ENCODE measurements at regions not wholly inside any gene's neighbourhood (a gene's known extent, or its start where the extent isn't known, plus 50 kb on each side); places are given as distances from the start of the nearest gene placed in this dataset.

- Histone ChIP-seq H3K27ac (ENCODE audit: low read depth in 2 of 2, low read length in 2 of 2) (no peak overlapping the region), H3K9ac (ENCODE audit: low read length in 3 of 3) (no peak overlapping the region), H3K9me3 (ENCODE audit: control insufficient read depth in 2 of 3, insufficient read depth in 1 of 3, low read length in 3 of 3) (no peaks in the 10 kb centered on the region), H3K4me1 (ENCODE audit: control insufficient read depth in 2 of 3, insufficient read depth in 2 of 3, low read depth in 1 of 3, low read length in 3 of 3) (no peaks in the 10 kb centered on the region), H3K4me3 (ENCODE audit: low read length in 3 of 3) (no peak overlapping the region), H3K36me3 (ENCODE audit: control insufficient read depth in 2 of 3, insufficient read depth in 3 of 3, low read length in 3 of 3) (no peaks in the 10 kb centered on the region), H3K27me3 (ENCODE audit: control insufficient read depth, insufficient read depth, low read length) (no peaks in the 10 kb centered on the region)
- FAIRE-seq: no peak
- intact Hi-C loops (cut with DNase I): no loop called here
- no peak for TF ChIP-seq CTCF (IDR thresholded peaks at IDR 0.05; ENCODE audit: borderline replicate concordance, extremely low read depth, insufficient read depth)
- DNase-seq: no peak
Measured at GRCh38 chr5:51449026-51449425, 65.8 kb downstream of the ISL1 start.

- intact Hi-C loops (cut with DNase I): no loop called here
- no peak for TF ChIP-seq CTCF (IDR thresholded peaks at IDR 0.05; ENCODE audit: borderline replicate concordance, extremely low read depth, insufficient read depth)
- FAIRE-seq: no peak
Measured at GRCh38 chr5:51452562-51452961, 69.3 kb downstream of the ISL1 start.

GRCh38 chr5:51465165-51465564 lies 81.9 kb downstream of the ISL1 start:
- Histone ChIP-seq H3K4me3 (ENCODE audit: low read length in 3 of 3) (no peak overlapping the region), H3K27ac (ENCODE audit: low read depth in 2 of 2, low read length in 2 of 2) (no peak overlapping the region), H3K9me3 (ENCODE audit: control insufficient read depth in 2 of 3, insufficient read depth in 1 of 3, low read length in 3 of 3) (no peaks in the 10 kb centered on the region), H3K27me3 (ENCODE audit: control insufficient read depth, insufficient read depth, low read length) (no peaks in the 10 kb centered on the region), H3K9ac (ENCODE audit: low read length in 3 of 3) (no peak overlapping the region), H3K36me3 (ENCODE audit: control insufficient read depth in 2 of 3, insufficient read depth in 3 of 3, low read length in 3 of 3) (no peaks in the 10 kb centered on the region), H3K4me1 (ENCODE audit: control insufficient read depth in 2 of 3, insufficient read depth in 2 of 3, low read depth in 1 of 3, low read length in 3 of 3) (no peaks in the 10 kb centered on the region)
- intact Hi-C loops (cut with DNase I): no loop called here
- FAIRE-seq (no peak), DNase-seq (peak in 3 of 5 donors; percentile 12 to 69 (median 48))
- TF ChIP-seq CTCF (IDR thresholded peaks at IDR 0.05; ENCODE audit: borderline replicate concordance, extremely low read depth, insufficient read depth): no peak

More at GRCh38 chr5:51452562-51452961, 69.3 kb downstream of the ISL1 start:
- H3K36me3 ChIP-seq (ENCODE audit: control insufficient read depth in 2 of 3, insufficient read depth in 3 of 3, low read length in 3 of 3): no peaks in the 10 kb centered on the region
- H3K27me3 ChIP-seq (ENCODE audit: control insufficient read depth, insufficient read depth, low read length): no peaks in the 10 kb centered on the region
- no peaks in the 10 kb centered on the region for H3K9me3 ChIP-seq (ENCODE audit: control insufficient read depth in 2 of 3, insufficient read depth in 1 of 3, low read length in 3 of 3)
- no peaks in the 10 kb centered on the region for H3K4me1 ChIP-seq (ENCODE audit: control insufficient read depth in 2 of 3, insufficient read depth in 2 of 3, low read depth in 1 of 3, low read length in 3 of 3)
- H3K27ac ChIP-seq (ENCODE audit: low read depth in 2 of 2, low read length in 2 of 2): no peak overlapping the region
- DNase-seq: no peak
- H3K4me3 ChIP-seq (ENCODE audit: low read length in 3 of 3): no peak overlapping the region
- no peak overlapping the region for H3K9ac ChIP-seq (ENCODE audit: low read length in 3 of 3)

GRCh38 chr5:51466214-51466613 lies 83.0 kb downstream of the ISL1 start:
- H3K27me3 ChIP-seq (ENCODE audit: control insufficient read depth, insufficient read depth, low read length): no peaks in the 10 kb centered on the region
- H3K4me1 ChIP-seq (ENCODE audit: control insufficient read depth in 2 of 3, insufficient read depth in 2 of 3, low read depth in 1 of 3, low read length in 3 of 3): no peaks in the 10 kb centered on the region
- H3K4me3 ChIP-seq (ENCODE audit: low read length in 3 of 3): no peak overlapping the region
- no peak for TF ChIP-seq CTCF (IDR thresholded peaks at IDR 0.05; ENCODE audit: borderline replicate concordance, extremely low read depth, insufficient read depth)
- no peaks in the 10 kb centered on the region for H3K36me3 ChIP-seq (ENCODE audit: control insufficient read depth in 2 of 3, insufficient read depth in 3 of 3, low read length in 3 of 3)
- DNase-seq: no peak
- H3K9ac ChIP-seq (ENCODE audit: low read length in 3 of 3): no peak overlapping the region
- H3K9me3 ChIP-seq (ENCODE audit: control insufficient read depth in 2 of 3, insufficient read depth in 1 of 3, low read length in 3 of 3): no peaks in the 10 kb centered on the region
- FAIRE-seq: no peak
- no peak overlapping the region for H3K27ac ChIP-seq (ENCODE audit: low read depth in 2 of 2, low read length in 2 of 2)
- intact Hi-C loops (cut with DNase I): no loop called here
